HepG2 (cell line): ENCODE measurements at regions not wholly inside any gene's neighbourhood (a gene's known extent, or its start where the extent isn't known, plus 50 kb on each side); places are given as distances from the start of the nearest gene placed in this dataset.

Experiments
- CHCHD3 ChIP-seq: sonication (generic); formaldehyde crosslinking; IDR thresholded peaks from 2 replicates; pipeline ENCODE4 v1.8.0; 2022; ENCODE audit warnings: mild to moderate bottlenecking, missing genetic modification reagents, moderate library complexity
- DNMT3B ChIP-seq: conservative IDR thresholded peaks from 2 replicates; pipeline ENCODE4 v1.6.1; 2016; ENCODE audit warnings: missing biosample characterization, control low read depth
- ERF ChIP-seq: IDR thresholded peaks from 2 replicates; pipeline ENCODE4 v1.6.1; 2018; ENCODE audit warnings: missing biosample characterization, missing genetic modification reagents
- KDM5A ChIP-seq: fragments of 200-600 bp; sonication (generic); IDR thresholded peaks from 2 replicates; pipeline ENCODE4 v1.7.0; 2018; ENCODE audit warnings: antibody characterized with exemption, mild to moderate bottlenecking, low read length, borderline replicate concordance
- MAF1 ChIP-seq: sonication (generic); formaldehyde crosslinking; IDR thresholded peaks from 2 replicates; pipeline ENCODE4 v1.5.0; 2020; ENCODE audit warnings: missing genetic modification reagents, borderline replicate concordance
- MLLT10 ChIP-seq: sonication (generic); formaldehyde crosslinking; IDR thresholded peaks from 2 replicates; pipeline ENCODE4 v1.4.0; 2020; ENCODE audit warnings: missing genetic modification reagents
- RNF2 ChIP-seq: fragments of 450-650 bp; conservative IDR thresholded peaks from 2 replicates; pipeline ENCODE4 v1.6.1; 2016; ENCODE audit warnings: low read depth
- SAP130 ChIP-seq: IDR thresholded peaks from 2 replicates; pipeline ENCODE4 v1.6.1; 2016; ENCODE audit warnings: low read depth
- SIN3B ChIP-seq: fragments of 150-350 bp; IDR thresholded peaks from 2 replicates; pipeline ENCODE4 v1.6.1; 2014; ENCODE audit warnings: low read length
- TCF7 ChIP-seq: sonication (generic); IDR thresholded peaks from 2 replicates; pipeline ENCODE4 v1.6.1; 2016; ENCODE audit warnings: antibody characterized with exemption, low read depth
- ZBTB7B ChIP-seq: sonication (generic); formaldehyde crosslinking; IDR thresholded peaks from 2 replicates; pipeline ENCODE4 v1.4.0; 2020; ENCODE audit warnings: missing genetic modification reagents
- ZFP90 ChIP-seq: sonication (generic); formaldehyde crosslinking; IDR thresholded peaks from 2 replicates; pipeline ENCODE4 v1.8.0; 2022; ENCODE audit warnings: missing genetic modification reagents, mild to moderate bottlenecking, inconsistent platforms, borderline replicate concordance
- ZNF12 ChIP-seq: sonication (generic); formaldehyde crosslinking; IDR thresholded peaks from 2 replicates; pipeline ENCODE4 v1.5.0; 2020; ENCODE audit warnings: missing genetic modification reagents
- ZNF460 ChIP-seq: sonication (generic); formaldehyde crosslinking; IDR thresholded peaks from 2 replicates; pipeline ENCODE4 v1.5.1; 2020; ENCODE audit warnings: missing genetic modification reagents, mild to moderate bottlenecking, borderline replicate concordance
- ZNF501 ChIP-seq: sonication (generic); formaldehyde crosslinking; IDR thresholded peaks from 2 replicates; pipeline ENCODE4 v1.5.1; 2020; ENCODE audit warnings: mild to moderate bottlenecking, moderate library complexity, missing genetic modification reagents
- ZNF879 ChIP-seq: sonication (generic); formaldehyde crosslinking; IDR thresholded peaks from 2 replicates; pipeline ENCODE4 v1.8.1; 2023; ENCODE audit warnings: missing genetic modification reagents
- TF ChIP-seq, protein P1 (sequence below): sonication (generic); formaldehyde crosslinking; IDR thresholded peaks from 2 replicates; pipeline ENCODE4 v1.8.1; 2023; ENCODE audit warnings: mild to moderate bottlenecking, inconsistent platforms, moderate library complexity, missing genetic modification reagents, borderline replicate concordance
- TF ChIP-seq, protein P2 (sequence below): sonication (generic); formaldehyde crosslinking; IDR thresholded peaks from 2 replicates; pipeline ENCODE4 v1.4.0; 2020; ENCODE audit warnings: missing genetic modification reagents, borderline replicate concordance
- TF ChIP-seq, protein P3 (sequence below): sonication (generic); formaldehyde crosslinking; IDR thresholded peaks from 2 replicates; pipeline ENCODE4 v1.5.1; 2020; ENCODE audit warnings: missing genetic modification reagents, mild to moderate bottlenecking, borderline replicate concordance
- TF ChIP-seq, protein P4 (sequence below): sonication (generic); formaldehyde crosslinking; conservative IDR thresholded peaks from 2 replicates; pipeline ENCODE4 v1.8.0; 2022; ENCODE audit warnings: mild to moderate bottlenecking, moderate library complexity, missing genetic modification reagents

DNA sequence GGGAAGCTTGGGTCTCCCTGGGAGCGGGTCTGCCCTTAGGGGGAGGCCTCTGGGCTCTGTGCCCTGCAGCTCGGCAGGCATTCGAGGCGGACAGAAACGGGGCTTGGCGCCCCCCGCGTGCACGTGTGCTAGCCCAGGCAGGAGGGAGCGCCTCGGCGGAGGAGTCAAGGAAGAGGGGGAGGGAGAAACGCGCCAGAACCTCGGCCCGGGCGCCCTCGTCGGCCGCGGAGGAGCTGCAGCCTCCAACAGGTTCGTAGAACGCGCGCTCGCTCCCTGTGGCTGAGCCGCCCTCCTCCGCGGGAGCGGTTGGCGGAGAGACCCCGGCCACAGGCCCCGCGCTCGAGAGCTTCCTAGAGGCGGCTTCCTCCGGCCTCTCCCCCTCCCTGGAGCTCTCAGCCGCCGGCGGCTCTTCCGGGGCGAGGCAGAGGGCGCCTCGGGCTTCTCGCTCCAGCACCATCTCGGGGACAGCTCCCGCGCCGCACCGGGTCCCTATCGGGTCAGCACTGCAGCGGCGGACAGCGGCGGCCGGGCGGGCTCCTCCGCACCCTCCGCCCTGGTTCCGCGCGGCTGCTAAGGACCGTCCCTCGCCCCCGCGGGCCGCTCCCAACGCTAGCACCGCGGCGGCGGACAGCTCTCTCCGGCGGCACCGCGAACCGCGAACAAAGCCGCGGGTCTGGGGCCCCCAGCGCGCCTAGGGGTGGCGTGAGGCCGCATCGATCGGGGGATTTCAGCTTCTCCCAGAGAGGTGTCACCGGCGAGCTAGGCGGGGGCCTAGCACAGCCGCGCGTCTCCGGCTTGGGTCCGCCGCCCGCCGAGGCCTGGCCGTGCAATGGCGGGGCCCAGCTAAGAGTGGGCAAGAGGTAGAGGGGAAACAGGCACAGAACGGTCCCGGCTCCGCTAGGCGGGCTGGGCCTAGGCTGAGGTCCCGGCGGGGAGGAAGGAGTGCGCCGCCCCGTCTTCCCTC, 74.6 kb upstream of the CPLX2 start (continued):
- TF ChIP-seq, protein P1, sequence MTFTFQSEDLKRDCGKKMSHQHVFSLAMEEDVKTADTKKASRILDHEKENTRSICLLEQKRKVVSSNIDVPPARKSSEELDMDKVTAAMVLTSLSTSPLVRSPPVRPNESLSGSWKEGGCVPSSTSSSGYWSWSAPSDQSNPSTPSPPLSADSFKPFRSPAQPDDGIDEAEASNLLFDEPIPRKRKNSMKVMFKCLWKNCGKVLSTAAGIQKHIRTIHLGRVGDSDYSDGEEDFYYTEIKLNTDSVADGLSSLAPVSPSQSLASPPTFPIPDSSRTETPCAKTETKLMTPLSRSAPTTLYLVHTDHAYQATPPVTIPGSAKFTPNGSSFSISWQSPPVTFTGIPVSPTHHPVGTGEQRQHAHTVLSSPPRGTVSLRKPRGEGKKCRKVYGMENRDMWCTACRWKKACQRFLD (CRISPR knock-in tag): peak; percentile 100
- TF ChIP-seq, protein P2, sequence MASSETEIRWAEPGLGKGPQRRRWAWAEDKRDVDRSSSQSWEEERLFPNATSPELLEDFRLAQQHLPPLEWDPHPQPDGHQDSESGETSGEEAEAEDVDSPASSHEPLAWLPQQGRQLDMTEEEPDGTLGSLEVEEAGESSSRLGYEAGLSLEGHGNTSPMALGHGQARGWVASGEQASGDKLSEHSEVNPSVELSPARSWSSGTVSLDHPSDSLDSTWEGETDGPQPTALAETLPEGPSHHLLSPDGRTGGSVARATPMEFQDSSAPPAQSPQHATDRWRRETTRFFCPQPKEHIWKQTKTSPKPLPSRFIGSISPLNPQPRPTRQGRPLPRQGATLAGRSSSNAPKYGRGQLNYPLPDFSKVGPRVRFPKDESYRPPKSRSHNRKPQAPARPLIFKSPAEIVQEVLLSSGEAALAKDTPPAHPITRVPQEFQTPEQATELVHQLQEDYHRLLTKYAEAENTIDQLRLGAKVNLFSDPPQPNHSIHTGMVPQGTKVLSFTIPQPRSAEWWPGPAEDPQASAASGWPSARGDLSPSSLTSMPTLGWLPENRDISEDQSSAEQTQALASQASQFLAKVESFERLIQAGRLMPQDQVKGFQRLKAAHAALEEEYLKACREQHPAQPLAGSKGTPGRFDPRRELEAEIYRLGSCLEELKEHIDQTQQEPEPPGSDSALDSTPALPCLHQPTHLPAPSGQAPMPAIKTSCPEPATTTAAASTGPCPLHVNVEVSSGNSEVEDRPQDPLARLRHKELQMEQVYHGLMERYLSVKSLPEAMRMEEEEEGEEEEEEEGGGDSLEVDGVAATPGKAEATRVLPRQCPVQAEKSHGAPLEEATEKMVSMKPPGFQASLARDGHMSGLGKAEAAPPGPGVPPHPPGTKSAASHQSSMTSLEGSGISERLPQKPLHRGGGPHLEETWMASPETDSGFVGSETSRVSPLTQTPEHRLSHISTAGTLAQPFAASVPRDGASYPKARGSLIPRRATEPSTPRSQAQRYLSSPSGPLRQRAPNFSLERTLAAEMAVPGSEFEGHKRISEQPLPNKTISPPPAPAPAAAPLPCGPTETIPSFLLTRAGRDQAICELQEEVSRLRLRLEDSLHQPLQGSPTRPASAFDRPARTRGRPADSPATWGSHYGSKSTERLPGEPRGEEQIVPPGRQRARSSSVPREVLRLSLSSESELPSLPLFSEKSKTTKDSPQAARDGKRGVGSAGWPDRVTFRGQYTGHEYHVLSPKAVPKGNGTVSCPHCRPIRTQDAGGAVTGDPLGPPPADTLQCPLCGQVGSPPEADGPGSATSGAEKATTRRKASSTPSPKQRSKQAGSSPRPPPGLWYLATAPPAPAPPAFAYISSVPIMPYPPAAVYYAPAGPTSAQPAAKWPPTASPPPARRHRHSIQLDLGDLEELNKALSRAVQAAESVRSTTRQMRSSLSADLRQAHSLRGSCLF (CRISPR knock-in tag): peak; percentile 99
- TF ChIP-seq, protein P3, sequence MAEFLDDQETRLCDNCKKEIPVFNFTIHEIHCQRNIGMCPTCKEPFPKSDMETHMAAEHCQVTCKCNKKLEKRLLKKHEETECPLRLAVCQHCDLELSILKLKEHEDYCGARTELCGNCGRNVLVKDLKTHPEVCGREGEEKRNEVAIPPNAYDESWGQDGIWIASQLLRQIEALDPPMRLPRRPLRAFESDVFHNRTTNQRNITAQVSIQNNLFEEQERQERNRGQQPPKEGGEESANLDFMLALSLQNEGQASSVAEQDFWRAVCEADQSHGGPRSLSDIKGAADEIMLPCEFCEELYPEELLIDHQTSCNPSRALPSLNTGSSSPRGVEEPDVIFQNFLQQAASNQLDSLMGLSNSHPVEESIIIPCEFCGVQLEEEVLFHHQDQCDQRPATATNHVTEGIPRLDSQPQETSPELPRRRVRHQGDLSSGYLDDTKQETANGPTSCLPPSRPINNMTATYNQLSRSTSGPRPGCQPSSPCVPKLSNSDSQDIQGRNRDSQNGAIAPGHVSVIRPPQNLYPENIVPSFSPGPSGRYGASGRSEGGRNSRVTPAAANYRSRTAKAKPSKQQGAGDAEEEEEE (CRISPR knock-in tag): peak; percentile 99
- TF ChIP-seq SIN3B (peak; percentile 72), ERF (CRISPR knock-in tag) (peak; percentile 100), ZNF460 (CRISPR knock-in tag) (peak; percentile 73), RNF2 (no peak; the same call in 1 of the 2 replicates), ZNF879 (CRISPR knock-in tag) (peak; percentile 100), TCF7 (peak; percentile 46; the same call in 1 of the 2 replicates), CHCHD3 (CRISPR knock-in tag) (peak; percentile 100), MLLT10 (peak; percentile 81; the same call in 1 of the 2 replicates), SAP130 (peak; percentile 100), DNMT3B (CRISPR knock-in tag) (peak; percentile 100), KDM5A (no peak), ZNF501 (peak; percentile 100), ZBTB7B (CRISPR knock-in tag) (peak; percentile 99), ZNF12 (CRISPR knock-in tag) (peak; percentile 98), ZFP90 (CRISPR knock-in tag) (peak; percentile 100), MAF1 (CRISPR knock-in tag) (peak; percentile 100)
- TF ChIP-seq, protein P4, sequence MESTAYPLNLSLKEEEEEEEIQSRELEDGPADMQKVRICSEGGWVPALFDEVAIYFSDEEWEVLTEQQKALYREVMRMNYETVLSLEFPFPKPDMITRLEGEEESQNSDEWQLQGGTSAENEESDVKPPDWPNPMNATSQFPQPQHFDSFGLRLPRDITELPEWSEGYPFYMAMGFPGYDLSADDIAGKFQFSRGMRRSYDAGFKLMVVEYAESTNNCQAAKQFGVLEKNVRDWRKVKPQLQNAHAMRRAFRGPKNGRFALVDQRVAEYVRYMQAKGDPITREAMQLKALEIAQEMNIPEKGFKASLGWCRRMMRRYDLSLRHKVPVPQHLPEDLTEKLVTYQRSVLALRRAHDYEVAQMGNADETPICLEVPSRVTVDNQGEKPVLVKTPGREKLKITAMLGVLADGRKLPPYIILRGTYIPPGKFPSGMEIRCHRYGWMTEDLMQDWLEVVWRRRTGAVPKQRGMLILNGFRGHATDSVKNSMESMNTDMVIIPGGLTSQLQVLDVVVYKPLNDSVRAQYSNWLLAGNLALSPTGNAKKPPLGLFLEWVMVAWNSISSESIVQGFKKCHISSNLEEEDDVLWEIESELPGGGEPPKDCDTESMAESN (CRISPR knock-in tag): peak; percentile 100
